H9 (cell line): ENCODE measurements at regions not wholly inside any gene's neighbourhood (a gene's known extent, or its start where the extent isn't known, plus 50 kb on each side); places are given as distances from the start of the nearest gene placed in this dataset.

Experiments
- DNase-seq: peaks from one replicate; pipeline ENCODE4 v3.0.0-alpha.2; 2017
- H2AFZ ChIP-seq: one replicate; pipeline ENCODE4 v1.6.1; 2013; ENCODE audit warnings: mild to moderate bottlenecking, low read length, control low read depth, moderate library complexity
- H2AK5ac ChIP-seq: 2 replicates; pipeline ENCODE4 v1.6.1; 2013; ENCODE audit warnings: low read length, control low read depth, mixed read lengths; ENCODE audit not compliant: insufficient read length
- H2BK120ac ChIP-seq: one replicate; pipeline ENCODE4 v1.6.1; 2013; ENCODE audit warnings: low read depth, mild to moderate bottlenecking, low read length, control low read depth, inconsistent platforms; ENCODE audit not compliant: poor library complexity, severe bottlenecking
- H2BK12ac ChIP-seq: 2 replicates; pipeline ENCODE4 v1.6.1; 2013; ENCODE audit warnings: low read length, control low read depth, mixed read lengths, low read depth; ENCODE audit not compliant: insufficient read length
- H2BK15ac ChIP-seq: 2 replicates; pipeline ENCODE4 v1.6.1; 2013; ENCODE audit warnings: low read depth, low read length, control low read depth
- H2BK20ac ChIP-seq: one replicate; pipeline ENCODE4 v1.6.1; 2013; ENCODE audit warnings: low read depth, mild to moderate bottlenecking, low read length, control low read depth, inconsistent platforms; ENCODE audit not compliant: poor library complexity, severe bottlenecking
- H2BK5ac ChIP-seq: 2 replicates; pipeline ENCODE4 v1.6.1; 2013; ENCODE audit warnings: low read length, control low read depth, mixed read lengths; ENCODE audit not compliant: insufficient read length
- H3K14ac ChIP-seq: 2 replicates; pipeline ENCODE4 v1.6.1; 2013; ENCODE audit warnings: low read length, control low read depth; ENCODE audit not compliant: insufficient read depth
- H3K18ac ChIP-seq: 2 replicates; pipeline ENCODE4 v1.6.1; 2013; ENCODE audit warnings: low read depth, mild to moderate bottlenecking, mixed read lengths, low read length, control low read depth; ENCODE audit not compliant: insufficient read length
- H3K23ac ChIP-seq: 2 replicates; pipeline ENCODE4 v1.6.1; 2013; ENCODE audit warnings: low read length, control low read depth, mixed read lengths, low read depth; ENCODE audit not compliant: insufficient read length
- H3K23me2 ChIP-seq: 2 replicates; pipeline ENCODE4 v1.6.1; 2013; ENCODE audit warnings: low read depth, mild to moderate bottlenecking, mixed read lengths, low read length, control low read depth; ENCODE audit not compliant: insufficient read length, poor library complexity, severe bottlenecking
- H3K27ac ChIP-seq: 2 replicates; pipeline ENCODE4 v1.5.1; 2013; ENCODE audit warnings: low read length, control low read depth, mixed read lengths, low read depth; ENCODE audit not compliant: insufficient read length
- H3K27me3 ChIP-seq: 2 replicates; pipeline ENCODE4 v1.6.1; 2013; ENCODE audit warnings: low read length, control low read depth, inconsistent platforms; ENCODE audit not compliant: insufficient read depth
- H3K4ac ChIP-seq: 2 replicates; pipeline ENCODE4 v1.6.1; 2013; ENCODE audit warnings: low read depth, mild to moderate bottlenecking, control low read depth, inconsistent platforms, low read length, moderate library complexity
- H3K4me1 ChIP-seq: 2 replicates; pipeline ENCODE4 v1.6.1; 2013; ENCODE audit warnings: low read length, control low read depth, inconsistent platforms; ENCODE audit not compliant: insufficient read depth
- H3K4me2 ChIP-seq: 2 replicates; pipeline ENCODE4 v1.6.1; 2013; ENCODE audit warnings: low read length, control low read depth, mixed read lengths; ENCODE audit not compliant: insufficient read length, insufficient read depth
- H3K56ac ChIP-seq: 2 replicates; pipeline ENCODE4 v1.6.1; 2013; ENCODE audit warnings: low read depth, mild to moderate bottlenecking, mixed read lengths, low read length, control low read depth; ENCODE audit not compliant: insufficient read length
- H3K79me1 ChIP-seq: 2 replicates; pipeline ENCODE4 v1.6.1; 2013; ENCODE audit warnings: low read depth, mild to moderate bottlenecking, moderate library complexity, low read length, control low read depth, inconsistent platforms; ENCODE audit not compliant: insufficient read depth, poor library complexity, severe bottlenecking
- H3K79me2 ChIP-seq: 2 replicates; pipeline ENCODE4 v1.6.1; 2013; ENCODE audit warnings: low read length, control low read depth, inconsistent platforms; ENCODE audit not compliant: insufficient read depth
- H3K9ac ChIP-seq: 2 replicates; pipeline ENCODE4 v1.6.1; 2013; ENCODE audit warnings: low read length, control low read depth, mixed read lengths; ENCODE audit not compliant: insufficient read length; ENCODE audit errors: extremely low read depth
- H3K9me3 ChIP-seq: one replicate; pipeline ENCODE4 v1.6.1; 2013; ENCODE audit warnings: low read depth, low read length, inconsistent platforms; ENCODE audit not compliant: control insufficient read depth
- H3T11ph ChIP-seq: one replicate; pipeline ENCODE4 v1.6.1; 2013; ENCODE audit warnings: mild to moderate bottlenecking, low read length, control low read depth, inconsistent platforms
- H4K20me1 ChIP-seq: one replicate; pipeline ENCODE4 v1.6.1; 2013; ENCODE audit not compliant: control insufficient read depth, insufficient read length, insufficient read depth
- H4K5ac ChIP-seq: 2 replicates; pipeline ENCODE4 v1.6.1; 2013; ENCODE audit warnings: low read depth, mild to moderate bottlenecking, mixed read lengths, low read length, control low read depth; ENCODE audit not compliant: insufficient read length
- H4K8ac ChIP-seq: replicated peaks from 2 replicates; pipeline ENCODE4 v1.6.1; 2013; ENCODE audit warnings: low read length, control low read depth, mixed read lengths, low read depth; ENCODE audit not compliant: insufficient read length
- H4K91ac ChIP-seq: 2 replicates; pipeline ENCODE4 v1.6.1; 2013; ENCODE audit warnings: low read depth, mild to moderate bottlenecking, moderate library complexity, mixed read lengths, low read length, control low read depth; ENCODE audit not compliant: insufficient read length
- H3K27ac Mint-ChIP-seq, 3 experiments: 2 replicates in 2 of 3; 3 replicates in 1 of 3; pipeline ENCODE4 v1.8.0; 2020 to 2021; ENCODE audit warnings: mixed read lengths in 3 of 3, mild to moderate bottlenecking in 1 of 3, moderate library complexity in 1 of 3
- H3K27me3 Mint-ChIP-seq: 2 replicates; pipeline ENCODE4 v1.8.0; 2021; ENCODE audit warnings: low read depth, mild to moderate bottlenecking, moderate library complexity, mixed read lengths
- H3K36me3 Mint-ChIP-seq, 3 experiments: 2 replicates in 2 of 3; 3 replicates in 1 of 3; pipeline ENCODE4 v1.8.0; 2020 to 2021; ENCODE audit warnings: low read depth in 3 of 3, mixed read lengths in 3 of 3; ENCODE audit not compliant: insufficient read depth in 1 of 3
- H3K4me1 Mint-ChIP-seq, 2 experiments: 2 replicates each; pipeline ENCODE4 v1.8.0; 2020; ENCODE audit warnings: mixed read lengths in 2 of 2
- H3K4me3 Mint-ChIP-seq, 2 experiments: 2 replicates in 1 of 2; 3 replicates in 1 of 2; pipeline ENCODE4 v1.8.0; 2020 to 2021; ENCODE audit warnings: mild to moderate bottlenecking in 2 of 2, mixed read lengths in 2 of 2, moderate library complexity in 1 of 2
- H3K9me3 Mint-ChIP-seq, 2 experiments: 2 replicates in 1 of 2; 3 replicates in 1 of 2; pipeline ENCODE4 v1.8.0; 2020; ENCODE audit warnings: mild to moderate bottlenecking in 2 of 2, mixed read lengths in 2 of 2, moderate library complexity in 1 of 2
- CTCF ChIP-seq: fragments of 200-600 bp; sonication (generic); conservative IDR thresholded peaks from 3 replicates; pipeline ENCODE4 v1.8.0; 2021; ENCODE audit warnings: antibody characterized with exemption, mild to moderate bottlenecking
- WGBS: extraction: QIAGEN DNeasy Blood & Tissue Kit; methylation state at CpG from one replicate; pipeline ENCODE4 v1.1.7; 2013; ENCODE audit warnings: missing lambda C conversion rate, low lambda C conversion rate, mixed read lengths; ENCODE audit not compliant: insufficient read length; ENCODE audit errors: extremely low coverage; 5-methylcytosine and 5-hydroxymethylcytosine counted together

- H3K18ac ChIP-seq = no peak overlapping the region
- no peaks in the 10 kb centered on the region for H3K9me3 ChIP-seq
- H2AK5ac ChIP-seq = no peak overlapping the region
- H3K79me1 ChIP-seq = no peaks in the 10 kb centered on the region
- no peak overlapping the region for H3K9ac ChIP-seq
- H3K27ac ChIP-seq = no peak overlapping the region
- no peak overlapping the region for H2BK20ac ChIP-seq
- H4K5ac ChIP-seq = no peak overlapping the region
- no peak overlapping the region for H3K4ac ChIP-seq
- H2BK12ac ChIP-seq = no peak overlapping the region
- no peaks in the 10 kb centered on the region for H3K4me1 ChIP-seq
- no peak overlapping the region for H3K23ac ChIP-seq
- H3K23me2 ChIP-seq = no peaks in the 10 kb centered on the region
- H4K20me1 ChIP-seq = no peaks in the 10 kb centered on the region
- H3K27ac Mint-ChIP-seq = no peak overlapping the region
- H3K56ac ChIP-seq = no peak overlapping the region
- no peak overlapping the region for H2AFZ ChIP-seq
- H4K91ac ChIP-seq = no peak overlapping the region
- H3K9me3 Mint-ChIP-seq = no peaks in the 10 kb centered on the region
- no peak overlapping the region for H2BK5ac ChIP-seq
- no peak overlapping the region for H3K14ac ChIP-seq
- H3K36me3 Mint-ChIP-seq = no peaks in the 10 kb centered on the region; a peak in 1 of 7 replicates
- no peak overlapping the region for H2BK15ac ChIP-seq
- WGBS = no CpG with 5 or more reads among the region's 2 CpGs
- H3K4me1 Mint-ChIP-seq = no peaks in the 10 kb centered on the region
- no peak overlapping the region for H3T11ph ChIP-seq
- H3K27me3 ChIP-seq = no peaks in the 10 kb centered on the region
- no peaks in the 10 kb centered on the region for H3K79me2 ChIP-seq
- no peak overlapping the region for H2BK120ac ChIP-seq
- H3K4me2 ChIP-seq = no peak overlapping the region
- DNase-seq = no peak
- no peaks in the 10 kb centered on the region for H3K27me3 Mint-ChIP-seq
- no peak overlapping the region for H3K4me3 Mint-ChIP-seq
- TF ChIP-seq CTCF = no peak
- H4K8ac ChIP-seq = no peak overlapping the region
Observed at GRCh38 chr13:68264692-68265091, 1034.6 kb upstream of the PCDH9 start.
